GM23338 (cell line): ENCODE measurements at regions not wholly inside any gene's neighbourhood (a gene's known extent, or its start where the extent isn't known, plus 50 kb on each side); places are given as distances from the start of the nearest gene placed in this dataset.

Experiments used
- ATAC-seq: fragments of 200-7000 bp; cut with Tn5 transposase; 3 replicates; pipeline ENCODE4 v1.9.1; 2020
- DNase-seq: peaks from one replicate; pipeline ENCODE4 v3.0.0-alpha.2; 2015; ENCODE audit warnings: low spot score
- H2AFZ ChIP-seq: fragments of 200-600 bp; sonication (generic); 2 replicates; pipeline ENCODE4 v1.8.0; 2016; ENCODE audit warnings: antibody characterized with exemption, mild to moderate bottlenecking, moderate library complexity
- H3F3A ChIP-seq: fragments of 200-600 bp; sonication (generic); replicated peaks from 2 replicates; pipeline ENCODE4 v1.8.0; 2017; ENCODE audit warnings: antibody characterized with exemption, mixed run types, low read depth
- H3K27ac ChIP-seq: fragments of 200-600 bp; sonication (generic); 2 replicates; pipeline ENCODE4 v1.6.1; 2016; ENCODE audit warnings: low read depth
- H3K27me3 ChIP-seq: fragments of 200-600 bp; sonication (generic); 2 replicates; pipeline ENCODE4 v1.8.0; 2016; ENCODE audit warnings: mild to moderate bottlenecking, mixed run types, moderate library complexity; ENCODE audit not compliant: insufficient read depth
- H3K36me3 ChIP-seq: fragments of 200-600 bp; sonication (generic); 2 replicates; pipeline ENCODE4 v1.8.0; 2016; ENCODE audit warnings: mild to moderate bottlenecking; ENCODE audit not compliant: insufficient read depth
- H3K4me1 ChIP-seq: fragments of 200-600 bp; sonication (generic); 2 replicates; pipeline ENCODE4 v1.8.0; 2016; ENCODE audit warnings: mild to moderate bottlenecking, moderate library complexity; ENCODE audit not compliant: insufficient read depth
- H3K4me2 ChIP-seq: fragments of 200-600 bp; sonication (generic); 2 replicates; pipeline ENCODE4 v1.7.1; 2017; ENCODE audit warnings: mixed run types
- H3K4me3 ChIP-seq: fragments of 200-600 bp; sonication (generic); 2 replicates; pipeline ENCODE4 v1.6.1; 2016; ENCODE audit warnings: mixed run types
- H3K79me2 ChIP-seq: fragments of 200-600 bp; sonication (generic); replicated peaks from 2 replicates; pipeline ENCODE4 v1.8.0; 2017; ENCODE audit warnings: mild to moderate bottlenecking; ENCODE audit not compliant: insufficient read depth
- H3K9me2 ChIP-seq: fragments of 200-600 bp; sonication (generic); 2 replicates; pipeline ENCODE4 v1.8.0; 2017; ENCODE audit not compliant: insufficient read depth
- H4K20me1 ChIP-seq: fragments of 200-600 bp; sonication (generic); replicated peaks from 2 replicates; pipeline ENCODE4 v1.8.0; 2017; ENCODE audit warnings: mild to moderate bottlenecking; ENCODE audit not compliant: insufficient read depth
- H3K27ac Mint-ChIP-seq: 2 replicates; pipeline ENCODE4 v1.8.0; 2020; ENCODE audit warnings: inconsistent platforms, mild to moderate bottlenecking, moderate library complexity, mixed read lengths
- H3K27me3 Mint-ChIP-seq: 3 replicates; pipeline ENCODE4 v1.8.0; 2022; ENCODE audit warnings: low read depth, mild to moderate bottlenecking, moderate library complexity, mixed read lengths, inconsistent platforms; ENCODE audit not compliant: insufficient read depth, poor library complexity
- H3K36me3 Mint-ChIP-seq: 3 replicates; pipeline ENCODE4 v1.8.0; 2021; ENCODE audit warnings: low read depth, mild to moderate bottlenecking, inconsistent platforms, moderate library complexity, mixed read lengths
- H3K4me1 Mint-ChIP-seq: 3 replicates; pipeline ENCODE4 v1.8.0; 2020; ENCODE audit warnings: mild to moderate bottlenecking, inconsistent platforms, mixed read lengths
- H3K4me3 Mint-ChIP-seq: 3 replicates; pipeline ENCODE4 v1.8.0; 2021; ENCODE audit warnings: moderate library complexity, mild to moderate bottlenecking, inconsistent platforms, mixed read lengths
- H3K9me3 Mint-ChIP-seq: 3 replicates; pipeline ENCODE4 v1.8.0; 2020; ENCODE audit warnings: moderate library complexity, mild to moderate bottlenecking, inconsistent platforms, mixed read lengths
- EZH2 ChIP-seq: fragments of 200-600 bp; sonication (generic); IDR thresholded peaks from one replicate; pipeline ENCODE4 v1.8.0; 2017; ENCODE audit warnings: antibody characterized with exemption, mild to moderate bottlenecking, low read depth; ENCODE audit not compliant: unreplicated experiment
- NANOG ChIP-seq: IDR thresholded peaks from 2 replicates; pipeline ENCODE4 v1.6.1; 2016; ENCODE audit warnings: antibody characterized with exemption, borderline replicate concordance
- POLR2AphosphoS5 ChIP-seq: IDR thresholded peaks from 2 replicates; pipeline ENCODE4 v1.6.1; 2016; ENCODE audit warnings: antibody characterized with exemption, low read depth
- ZNF114 ChIP-seq: fragments of 250-450 bp; sonication (Bioruptor Pico); IDR thresholded peaks from 2 replicates; pipeline ENCODE4 v1.5.0; 2020; ENCODE audit warnings: mild to moderate bottlenecking, moderate library complexity
- ZNF331 ChIP-seq: fragments of 250-450 bp; sonication (Bioruptor Pico); IDR thresholded peaks from 2 replicates; pipeline ENCODE4 v1.5.0; 2020; ENCODE audit warnings: low read depth, mild to moderate bottlenecking, moderate library complexity
- TF ChIP-seq, protein P1 (sequence below): IDR thresholded peaks from one replicate; pipeline ENCODE4 v1.6.1; 2018; ENCODE audit warnings: antibody characterized with exemption; ENCODE audit not compliant: unreplicated experiment
- TF ChIP-seq, protein P2 (sequence below), 2 experiments: fragments of 200-600 bp in 1 of 2; sonication (generic) in 1 of 2; conservative IDR thresholded peaks; 2 replicates each; pipeline versions ENCODE4 v1.5.1 to v1.6.1; 2016 to 2017; ENCODE audit warnings: antibody characterized with exemption in 2 of 2, low read depth in 2 of 2, mild to moderate bottlenecking in 2 of 2, moderate library complexity in 1 of 2
- TF ChIP-seq, protein P3 (sequence below): IDR thresholded peaks from 2 replicates; pipeline ENCODE4 v1.6.1; 2016; ENCODE audit warnings: antibody characterized with exemption

DNA sequence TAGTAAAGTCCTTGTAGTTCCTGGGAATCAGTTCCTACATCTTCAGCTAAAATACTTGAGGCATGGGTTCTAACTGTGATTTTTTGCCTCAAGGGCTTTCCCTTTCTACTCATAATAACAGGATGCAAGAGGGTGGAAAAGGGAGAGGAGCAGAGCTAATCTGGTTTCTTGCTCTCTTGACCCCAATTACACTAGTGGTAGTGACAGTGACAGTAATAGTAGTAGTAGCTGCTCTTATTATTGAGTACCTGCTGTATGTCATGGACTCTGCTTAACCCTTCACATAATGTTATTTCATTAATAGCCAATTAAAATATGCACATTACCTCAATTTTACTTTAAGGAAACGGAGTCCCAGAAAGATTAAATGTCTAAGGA lies 214.8 kb upstream of the HNRNPA3 start:
- Histone ChIP-seq H3K27me3 (no peaks in the 10 kb centered on the region), H3F3A (no peaks in the 10 kb centered on the region), H3K36me3 (no peaks in the 10 kb centered on the region), H3K4me2 (no peak overlapping the region), H2AFZ (no peak overlapping the region), H3K9me2 (peaks cover 13% of the 10 kb centered on the region), H3K4me3 (no peak overlapping the region), H3K27ac (no peak overlapping the region), H3K79me2 (no peaks in the 10 kb centered on the region), H4K20me1 (no peaks in the 10 kb centered on the region), H3K4me1 (0 out of 2 replicates have a peak, but pooled peaks cover 9% of the 10 kb centered on the region)
- DNase-seq (no peak), ATAC-seq (no peak)
- H3K36me3 Mint-ChIP-seq, result no peaks in the 10 kb centered on the region
- H3K4me1 Mint-ChIP-seq, result peaks cover 14% of the 10 kb centered on the region; the same call in 2 of the 3 replicates
- H3K4me3 Mint-ChIP-seq, result no peak overlapping the region
- no peak overlapping the region for H3K27ac Mint-ChIP-seq
- TF ChIP-seq, protein P1, sequence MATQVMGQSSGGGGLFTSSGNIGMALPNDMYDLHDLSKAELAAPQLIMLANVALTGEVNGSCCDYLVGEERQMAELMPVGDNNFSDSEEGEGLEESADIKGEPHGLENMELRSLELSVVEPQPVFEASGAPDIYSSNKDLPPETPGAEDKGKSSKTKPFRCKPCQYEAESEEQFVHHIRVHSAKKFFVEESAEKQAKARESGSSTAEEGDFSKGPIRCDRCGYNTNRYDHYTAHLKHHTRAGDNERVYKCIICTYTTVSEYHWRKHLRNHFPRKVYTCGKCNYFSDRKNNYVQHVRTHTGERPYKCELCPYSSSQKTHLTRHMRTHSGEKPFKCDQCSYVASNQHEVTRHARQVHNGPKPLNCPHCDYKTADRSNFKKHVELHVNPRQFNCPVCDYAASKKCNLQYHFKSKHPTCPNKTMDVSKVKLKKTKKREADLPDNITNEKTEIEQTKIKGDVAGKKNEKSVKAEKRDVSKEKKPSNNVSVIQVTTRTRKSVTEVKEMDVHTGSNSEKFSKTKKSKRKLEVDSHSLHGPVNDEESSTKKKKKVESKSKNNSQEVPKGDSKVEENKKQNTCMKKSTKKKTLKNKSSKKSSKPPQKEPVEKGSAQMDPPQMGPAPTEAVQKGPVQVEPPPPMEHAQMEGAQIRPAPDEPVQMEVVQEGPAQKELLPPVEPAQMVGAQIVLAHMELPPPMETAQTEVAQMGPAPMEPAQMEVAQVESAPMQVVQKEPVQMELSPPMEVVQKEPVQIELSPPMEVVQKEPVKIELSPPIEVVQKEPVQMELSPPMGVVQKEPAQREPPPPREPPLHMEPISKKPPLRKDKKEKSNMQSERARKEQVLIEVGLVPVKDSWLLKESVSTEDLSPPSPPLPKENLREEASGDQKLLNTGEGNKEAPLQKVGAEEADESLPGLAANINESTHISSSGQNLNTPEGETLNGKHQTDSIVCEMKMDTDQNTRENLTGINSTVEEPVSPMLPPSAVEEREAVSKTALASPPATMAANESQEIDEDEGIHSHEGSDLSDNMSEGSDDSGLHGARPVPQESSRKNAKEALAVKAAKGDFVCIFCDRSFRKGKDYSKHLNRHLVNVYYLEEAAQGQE, result no peak
- TF ChIP-seq EZH2 (no peak), NANOG (no peak), ZNF331 (CRISPR knock-in tag) (no peak), POLR2AphosphoS5 (no peak), ZNF114 (CRISPR knock-in tag) (no peak)
- TF ChIP-seq, protein P2, sequence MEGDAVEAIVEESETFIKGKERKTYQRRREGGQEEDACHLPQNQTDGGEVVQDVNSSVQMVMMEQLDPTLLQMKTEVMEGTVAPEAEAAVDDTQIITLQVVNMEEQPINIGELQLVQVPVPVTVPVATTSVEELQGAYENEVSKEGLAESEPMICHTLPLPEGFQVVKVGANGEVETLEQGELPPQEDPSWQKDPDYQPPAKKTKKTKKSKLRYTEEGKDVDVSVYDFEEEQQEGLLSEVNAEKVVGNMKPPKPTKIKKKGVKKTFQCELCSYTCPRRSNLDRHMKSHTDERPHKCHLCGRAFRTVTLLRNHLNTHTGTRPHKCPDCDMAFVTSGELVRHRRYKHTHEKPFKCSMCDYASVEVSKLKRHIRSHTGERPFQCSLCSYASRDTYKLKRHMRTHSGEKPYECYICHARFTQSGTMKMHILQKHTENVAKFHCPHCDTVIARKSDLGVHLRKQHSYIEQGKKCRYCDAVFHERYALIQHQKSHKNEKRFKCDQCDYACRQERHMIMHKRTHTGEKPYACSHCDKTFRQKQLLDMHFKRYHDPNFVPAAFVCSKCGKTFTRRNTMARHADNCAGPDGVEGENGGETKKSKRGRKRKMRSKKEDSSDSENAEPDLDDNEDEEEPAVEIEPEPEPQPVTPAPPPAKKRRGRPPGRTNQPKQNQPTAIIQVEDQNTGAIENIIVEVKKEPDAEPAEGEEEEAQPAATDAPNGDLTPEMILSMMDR (conservative IDR thresholded peaks at IDR 0.05; ENCODE audit: low read depth in 2 of 2), result no peak
- TF ChIP-seq, protein P3, sequence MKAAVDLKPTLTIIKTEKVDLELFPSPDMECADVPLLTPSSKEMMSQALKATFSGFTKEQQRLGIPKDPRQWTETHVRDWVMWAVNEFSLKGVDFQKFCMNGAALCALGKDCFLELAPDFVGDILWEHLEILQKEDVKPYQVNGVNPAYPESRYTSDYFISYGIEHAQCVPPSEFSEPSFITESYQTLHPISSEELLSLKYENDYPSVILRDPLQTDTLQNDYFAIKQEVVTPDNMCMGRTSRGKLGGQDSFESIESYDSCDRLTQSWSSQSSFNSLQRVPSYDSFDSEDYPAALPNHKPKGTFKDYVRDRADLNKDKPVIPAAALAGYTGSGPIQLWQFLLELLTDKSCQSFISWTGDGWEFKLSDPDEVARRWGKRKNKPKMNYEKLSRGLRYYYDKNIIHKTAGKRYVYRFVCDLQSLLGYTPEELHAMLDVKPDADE, result no peak
- no peaks in the 10 kb centered on the region for H3K27me3 Mint-ChIP-seq
- H3K9me3 Mint-ChIP-seq, result no peaks in the 10 kb centered on the region

DNA sequence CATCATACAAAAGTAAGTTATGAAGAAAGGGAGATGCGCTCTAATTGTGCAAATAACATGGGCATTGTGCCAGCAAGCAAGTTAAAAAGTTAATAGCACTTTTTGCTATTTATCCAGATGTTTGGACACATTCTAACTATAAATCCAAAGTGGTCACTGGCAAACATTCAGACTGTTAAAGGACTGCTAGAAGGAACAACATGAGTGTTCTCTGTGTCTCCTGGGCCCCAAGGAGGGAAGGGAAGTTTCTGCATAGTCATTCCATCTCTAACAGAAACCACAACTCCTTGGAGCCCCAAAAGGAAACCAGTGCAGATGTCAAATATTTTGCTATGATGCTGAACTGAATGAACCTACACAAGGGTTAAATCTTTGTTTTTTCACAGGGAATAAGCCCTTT lies 213.3 kb upstream of the HNRNPA3 start:
- Histone ChIP-seq H3K4me2 (no peak overlapping the region), H3K27me3 (no peaks in the 10 kb centered on the region), H3K79me2 (no peaks in the 10 kb centered on the region), H3K4me1 (0 out of 2 replicates have a peak, but pooled peaks cover 9% of the 10 kb centered on the region), H3K4me3 (no peak overlapping the region), H3K9me2 (peaks cover 18% of the 10 kb centered on the region), H3K27ac (no peak overlapping the region), H3F3A (no peaks in the 10 kb centered on the region), H2AFZ (peak overlapping the region; percentile 50), H4K20me1 (no peaks in the 10 kb centered on the region), H3K36me3 (no peaks in the 10 kb centered on the region)
- Mint-ChIP-seq H3K9me3 (no peaks in the 10 kb centered on the region), H3K27ac (peak overlapping the region; percentile 35; the same call in 1 of the 2 replicates), H3K4me1 (peaks cover 14% of the 10 kb centered on the region; the same call in 2 of the 3 replicates), H3K27me3 (no peaks in the 10 kb centered on the region), H3K36me3 (no peaks in the 10 kb centered on the region), H3K4me3 (no peak overlapping the region)
- ATAC-seq (no peak), DNase-seq (no peak)
- no peak for TF ChIP-seq POLR2AphosphoS5
- TF ChIP-seq, protein P2 (conservative IDR thresholded peaks at IDR 0.05; ENCODE audit: low read depth in 2 of 2), result no peak
